ENCODE measurements at regions not wholly inside any gene's neighbourhood (a gene's known extent, or its start where the extent isn't known, plus 50 kb on each side); places are given as distances from the start of the nearest gene placed in this dataset.

DNA sequence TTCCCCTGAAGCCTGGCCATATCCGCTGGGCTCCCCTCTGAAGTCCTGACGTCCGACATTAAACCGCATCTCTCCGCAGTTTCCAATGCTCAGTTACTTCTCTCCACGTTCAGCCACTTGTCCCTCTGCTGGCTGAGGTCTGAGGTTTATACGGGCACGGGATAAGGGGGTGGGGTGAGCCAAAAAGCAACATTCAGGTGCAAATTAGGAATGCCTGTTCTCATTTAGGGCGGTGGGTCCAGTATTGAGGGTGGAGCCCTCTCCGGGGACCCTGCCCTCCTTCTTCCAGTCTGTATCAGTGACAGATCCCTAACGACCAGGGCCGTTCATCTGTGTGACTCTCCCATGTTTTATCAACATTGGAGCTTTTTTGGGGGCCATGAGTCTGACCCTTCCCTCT lies 1454.4 kb downstream of the HACE1 start:
- no peaks in the 10 kb centered on the region for H3K27me3 ChIP-seq
- no peak overlapping the region for H3K4me3 ChIP-seq
- TF ChIP-seq POLR2AphosphoS5 (IDR thresholded peaks at IDR 0.05; ENCODE audit: insufficient read depth in 1 of 2, low read depth in 1 of 2) (no peak), POLR2A (IDR thresholded peaks at IDR 0.05) (no peak)
- TF ChIP-seq, protein P1, sequence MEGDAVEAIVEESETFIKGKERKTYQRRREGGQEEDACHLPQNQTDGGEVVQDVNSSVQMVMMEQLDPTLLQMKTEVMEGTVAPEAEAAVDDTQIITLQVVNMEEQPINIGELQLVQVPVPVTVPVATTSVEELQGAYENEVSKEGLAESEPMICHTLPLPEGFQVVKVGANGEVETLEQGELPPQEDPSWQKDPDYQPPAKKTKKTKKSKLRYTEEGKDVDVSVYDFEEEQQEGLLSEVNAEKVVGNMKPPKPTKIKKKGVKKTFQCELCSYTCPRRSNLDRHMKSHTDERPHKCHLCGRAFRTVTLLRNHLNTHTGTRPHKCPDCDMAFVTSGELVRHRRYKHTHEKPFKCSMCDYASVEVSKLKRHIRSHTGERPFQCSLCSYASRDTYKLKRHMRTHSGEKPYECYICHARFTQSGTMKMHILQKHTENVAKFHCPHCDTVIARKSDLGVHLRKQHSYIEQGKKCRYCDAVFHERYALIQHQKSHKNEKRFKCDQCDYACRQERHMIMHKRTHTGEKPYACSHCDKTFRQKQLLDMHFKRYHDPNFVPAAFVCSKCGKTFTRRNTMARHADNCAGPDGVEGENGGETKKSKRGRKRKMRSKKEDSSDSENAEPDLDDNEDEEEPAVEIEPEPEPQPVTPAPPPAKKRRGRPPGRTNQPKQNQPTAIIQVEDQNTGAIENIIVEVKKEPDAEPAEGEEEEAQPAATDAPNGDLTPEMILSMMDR (IDR thresholded peaks at IDR 0.05), result no peak
- no peaks in the 10 kb centered on the region for H3K4me1 ChIP-seq
- no peaks in the 10 kb centered on the region for H3K9me3 ChIP-seq
- intact Hi-C loops (cut with DNase I), result loop anchor here (2.0 kb wide), 1 partner anchor 33 kb away; no protein-coding TSS in a partner anchor
- H3K27ac ChIP-seq, result no peak overlapping the region
- H3K36me3 ChIP-seq, result no peaks in the 10 kb centered on the region
- DNase-seq (ENCODE audit: extremely low spot score in 2 of 2), result no peak

DNA sequence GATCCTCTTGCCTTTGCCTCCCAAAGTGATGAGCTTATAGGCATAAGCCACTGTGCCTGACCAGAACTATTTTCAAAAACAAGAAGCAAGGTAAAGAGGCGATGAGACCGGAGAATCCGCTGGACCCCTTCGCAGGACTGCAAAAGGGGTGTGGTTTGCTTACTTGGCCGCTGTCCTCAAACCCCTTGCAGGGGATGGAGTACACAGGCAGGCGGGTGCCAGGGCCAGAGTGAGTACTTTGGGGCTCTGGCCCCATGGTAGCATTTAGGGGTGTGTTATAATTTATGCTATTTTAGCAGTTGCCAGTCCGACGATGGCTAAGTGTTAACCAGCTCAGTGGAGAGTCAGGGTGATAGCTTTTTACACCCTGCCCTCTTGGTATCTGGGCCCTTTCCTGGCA lies 1454.9 kb downstream of the HACE1 start:
- Histone ChIP-seq H3K27ac (no peak overlapping the region), H3K4me1 (no peaks in the 10 kb centered on the region), H3K4me3 (no peak overlapping the region), H3K36me3 (no peaks in the 10 kb centered on the region), H3K9me3 (no peaks in the 10 kb centered on the region), H3K27me3 (no peaks in the 10 kb centered on the region)
- DNase-seq (ENCODE audit: extremely low spot score in 2 of 2), result no peak
- intact Hi-C loops (cut with DNase I), result loop anchor here (2.0 kb wide), 1 partner anchor 32 kb away; no protein-coding TSS in a partner anchor
- TF ChIP-seq POLR2A (IDR thresholded peaks at IDR 0.05) (no peak), POLR2AphosphoS5 (IDR thresholded peaks at IDR 0.05; ENCODE audit: insufficient read depth in 1 of 2, low read depth in 1 of 2) (no peak)
- TF ChIP-seq, protein P1 (IDR thresholded peaks at IDR 0.05), result no peak

DNA sequence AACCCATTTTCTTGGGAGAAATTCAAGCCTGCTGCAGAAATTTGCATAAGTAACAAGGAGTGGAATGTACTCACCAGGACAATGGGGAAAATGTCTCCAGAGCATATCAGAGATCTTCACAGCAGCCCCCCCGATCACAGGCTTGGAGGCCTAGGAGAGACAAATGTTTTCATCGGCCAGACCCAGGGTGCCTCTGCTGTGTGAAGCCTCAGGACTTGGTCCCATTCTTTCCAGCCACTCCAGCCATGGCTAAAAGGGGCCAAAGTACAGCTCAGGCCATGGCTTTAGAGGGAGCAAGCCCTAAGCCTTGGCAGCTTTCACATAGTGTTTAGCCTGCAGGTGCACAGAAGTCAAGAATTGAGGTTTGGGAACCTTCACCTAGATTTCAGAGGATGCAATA lies 1463.0 kb downstream of the HACE1 start:
- TF ChIP-seq, protein P1 (IDR thresholded peaks at IDR 0.05), result no peak
- Histone ChIP-seq H3K36me3 (no peaks in the 10 kb centered on the region), H3K4me3 (no peak overlapping the region), H3K4me1 (no peaks in the 10 kb centered on the region), H3K27me3 (no peaks in the 10 kb centered on the region), H3K27ac (no peak overlapping the region), H3K9me3 (no peaks in the 10 kb centered on the region)
- intact Hi-C loops (cut with DNase I), result no loop called here
- DNase-seq (ENCODE audit: extremely low spot score in 2 of 2), result no peak

DNA sequence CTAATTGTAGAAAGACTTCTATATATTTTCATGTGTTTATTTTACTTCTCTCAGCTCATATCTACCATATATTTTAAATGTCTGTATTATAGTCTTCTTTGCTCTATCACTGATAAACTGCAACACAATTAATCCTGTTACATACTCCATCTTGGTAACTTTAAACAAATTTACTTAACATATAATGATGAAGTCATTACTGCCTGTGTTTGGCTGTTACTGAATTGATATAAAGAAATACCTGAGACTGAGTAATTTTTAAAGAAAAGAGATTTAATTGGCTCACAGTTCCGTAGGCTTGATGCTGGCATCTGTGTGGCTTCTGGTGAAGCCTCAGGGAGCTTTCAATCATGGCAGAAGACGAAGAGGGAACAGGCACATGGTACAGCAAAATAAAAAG lies 1480.4 kb downstream of the HACE1 start:
- no peaks in the 10 kb centered on the region for H3K27me3 ChIP-seq
- H3K9me3 ChIP-seq, result no peaks in the 10 kb centered on the region
- H3K4me3 ChIP-seq, result no peak overlapping the region
- H3K4me1 ChIP-seq, result no peaks in the 10 kb centered on the region
- DNase-seq (ENCODE audit: extremely low spot score in 2 of 2), result no peak
- H3K27ac ChIP-seq, result no peak overlapping the region
- H3K36me3 ChIP-seq, result no peaks in the 10 kb centered on the region
- TF ChIP-seq POLR2AphosphoS5 (IDR thresholded peaks at IDR 0.05; ENCODE audit: insufficient read depth in 1 of 2, low read depth in 1 of 2), result no peak
- no peak for TF ChIP-seq POLR2A (IDR thresholded peaks at IDR 0.05)
- TF ChIP-seq, protein P1 (IDR thresholded peaks at IDR 0.05), result no peak
- intact Hi-C loops (cut with DNase I), result no loop called here

DNA sequence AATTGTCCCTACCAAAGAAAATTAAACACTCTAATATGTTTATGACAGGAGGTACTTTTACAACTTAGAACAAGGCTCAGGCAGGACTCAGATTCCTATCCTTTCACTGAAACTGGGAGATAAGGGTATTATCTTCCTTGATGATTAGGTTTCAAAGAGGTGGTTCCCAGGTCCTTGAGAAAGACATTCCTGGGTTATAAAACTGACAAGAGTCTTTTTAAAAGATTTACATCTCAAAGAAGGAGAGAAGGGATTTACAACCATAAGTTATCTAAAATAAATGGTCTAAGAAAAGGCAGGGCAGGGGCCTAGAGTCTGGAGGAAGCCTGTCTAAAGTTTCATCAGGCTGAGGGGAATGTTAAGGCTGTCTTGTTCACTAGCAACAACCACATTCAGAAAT lies 1492.5 kb downstream of the HACE1 start:
- Histone ChIP-seq H3K4me3 (no peak overlapping the region), H3K4me1 (no peaks in the 10 kb centered on the region), H3K9me3 (no peaks in the 10 kb centered on the region), H3K36me3 (no peaks in the 10 kb centered on the region), H3K27ac (no peak overlapping the region), H3K27me3 (no peaks in the 10 kb centered on the region)
- intact Hi-C loops (cut with DNase I), result no loop called here
- DNase-seq (ENCODE audit: extremely low spot score in 2 of 2), result no peak
- TF ChIP-seq POLR2AphosphoS5 (IDR thresholded peaks at IDR 0.05; ENCODE audit: insufficient read depth in 1 of 2, low read depth in 1 of 2), result no peak
- no peak for TF ChIP-seq POLR2A (IDR thresholded peaks at IDR 0.05)
- TF ChIP-seq, protein P1 (IDR thresholded peaks at IDR 0.05), result no peak
